Stomach (tissue), 8 donors: ENCODE measurements at regions not wholly inside any gene's neighbourhood (a gene's known extent, or its start where the extent isn't known, plus 50 kb on each side); places are given as distances from the start of the nearest gene placed in this dataset.
"Not testable (repeated sequence)": the region's sequence is repeated elsewhere in the genome, so short reads cannot be mapped to it uniquely, and the experiment has no call there.

ENCODE experiments used
- DNase-seq, 2 donors: peaks; one replicate each; pipeline versions ENCODE4 v3.0.0 to v3.0.0-alpha.2; 2013 to 2019
- H3K27ac ChIP-seq, 5 donors: fragments of 200-600 bp in 4 of 5; sonication (generic) in 4 of 5; one replicate each; pipeline ENCODE4 v1.5.1; 2013 to 2019; ENCODE audit warnings: mild to moderate bottlenecking in 1 of 5, moderate library complexity in 1 of 5
- H3K27me3 ChIP-seq, 3 donors: fragments of 200-600 bp; sonication (generic); one replicate each; pipeline ENCODE4 v1.5.1; 2017 to 2019; ENCODE audit warnings: mixed run types in 1 of 3
- H3K36me3 ChIP-seq, 4 donors: fragments of 200-600 bp; sonication (generic); 1 replicate in 3 of 4; 2 replicates in 1 of 4; pipeline ENCODE4 v1.5.1; 2016 to 2019
- H3K4me1 ChIP-seq, 4 donors: fragments of 200-600 bp; sonication (generic); one replicate each; pipeline ENCODE4 v1.5.1; 2016 to 2019
- H3K4me3 ChIP-seq, 4 donors: fragments of 200-600 bp; sonication (generic) in 3 of 4; one replicate each; pipeline ENCODE4 v1.5.1; 2016 to 2019; ENCODE audit warnings: mild to moderate bottlenecking in 1 of 4
- H3K9me3 ChIP-seq, 4 donors: fragments of 200-600 bp; sonication (generic); one replicate each; pipeline ENCODE4 v1.5.1; 2016 to 2019
- CTCF ChIP-seq, 7 experiments: fragments of 450-650 bp in 4 of 7; fragments of 200-600 bp in 3 of 7; sonication (generic) in 3 of 7; IDR thresholded peaks; one replicate each; pipeline ENCODE4 v1.5.1; 2016 to 2019; ENCODE audit warnings: antibody characterized with exemption in 7 of 7, control low read depth in 2 of 7, mild to moderate bottlenecking in 1 of 7
- EP300 ChIP-seq: sonication (generic); formaldehyde crosslinking; IDR thresholded peaks from one replicate; pipeline ENCODE4 v1.6.1; 2017; ENCODE audit warnings: antibody characterized with exemption
- POLR2A ChIP-seq, 4 donors: fragments of 450-650 bp; IDR thresholded peaks; one replicate each; pipeline ENCODE4 v1.6.1; 2016; ENCODE audit warnings: antibody characterized with exemption in 4 of 4, control low read depth in 2 of 4, mild to moderate bottlenecking in 1 of 4, moderate library complexity in 1 of 4
- POLR2AphosphoS5 ChIP-seq, 3 donors: sonication (generic); formaldehyde crosslinking; IDR thresholded peaks; one replicate each; pipeline ENCODE4 v1.6.1; 2016; ENCODE audit warnings: antibody characterized with exemption in 3 of 3
- WGBS, 5 donors: extraction: QIAGEN DNeasy Blood & Tissue Kit in 3 of 5; methylation state at CpG; one replicate each; pipeline versions ENCODE4 v1.1.5 to v1.1.7; 2013 to 2018; 5-methylcytosine and 5-hydroxymethylcytosine counted together
- intact Hi-C: fragments of 100-400 bp; cut with DNase I; formaldehyde crosslinking; loops from one replicate; pipeline ENCODE4 v1.15.1; 2023; ENCODE audit warnings: low total_unique reads
- donor health status: healthy with polysubstance abuse.
- donor health status: Bipolar disorder and iron deficiency.
- donor health status: healthy.

- intact Hi-C loops, result no loop called here
- Histone ChIP-seq H3K4me1 (peaks cover 14 to 33% (median 25%) of the 10 kb centered on the region in 4 donors), H3K36me3 (no peaks in the 10 kb centered on the region), H3K27me3 (peaks cover 0 to 13% (median 0%) of the 10 kb centered on the region in 3 donors), H3K9me3 (peaks cover 0 to 6% (median 0%) of the 10 kb centered on the region in 4 donors), H3K4me3 (no peak overlapping the region), H3K27ac (no peak overlapping the region)
- DNase-seq, result no peak
- no peak for TF ChIP-seq POLR2AphosphoS5 (IDR thresholded peaks at IDR 0.05)
- no peak for TF ChIP-seq EP300
- TF ChIP-seq POLR2A (IDR thresholded peaks at IDR 0.05), result no peak
- TF ChIP-seq CTCF (IDR thresholded peaks at IDR 0.05), result no peak
- 75 to 82% (median 78%) methylated on average over 5 of the region's 5 CpGs for WGBS, 5 donors
Observed at GRCh38 chr3:64437131-64437530, 211.9 kb upstream of the PRICKLE2 start.

- WGBS, 5 donors, result 89 to 96% (median 93%) methylated on average over 2 of the region's 2 CpGs
- H3K36me3 ChIP-seq, H3K27me3 ChIP-seq, H3K4me3 ChIP-seq, H3K27ac ChIP-seq, intact Hi-C loops, DNase-seq, H3K9me3 ChIP-seq: not testable (repeated sequence)
- H3K4me1 ChIP-seq, result peaks cover 3 to 13% (median 7%) of the 10 kb centered on the region in 4 donors
Observed at GRCh38 chr3:64435023-64435422, 209.8 kb upstream of the PRICKLE2 start.

- TF ChIP-seq CTCF (IDR thresholded peaks at IDR 0.05) (no peak), POLR2AphosphoS5 (IDR thresholded peaks at IDR 0.05) (no peak), EP300 (no peak), POLR2A (IDR thresholded peaks at IDR 0.05) (no peak)
- no peaks in the 10 kb centered on the region for H3K27me3 ChIP-seq
- DNase-seq, result no peak
- intact Hi-C loops, result no loop called here
- no peak overlapping the region for H3K4me3 ChIP-seq
- peaks cover 0 to 6% (median 2%) of the 10 kb centered on the region in 4 donors for H3K9me3 ChIP-seq
- no peaks in the 10 kb centered on the region for H3K36me3 ChIP-seq
- H3K27ac ChIP-seq, result no peak overlapping the region
- WGBS, 5 donors, result 85 to 90% (median 89%) methylated on average over 3 of the region's 3 CpGs
- H3K4me1 ChIP-seq, result no peaks in the 10 kb centered on the region
Observed at GRCh38 chr3:64432870-64433269, 207.6 kb upstream of the PRICKLE2 start.

GRCh38 chr3:64431526-64432091, 206.3 kb upstream of the PRICKLE2 start:
- Histone ChIP-seq H3K9me3 (peaks cover 0 to 6% (median 2%) of the 10 kb centered on the region in 4 donors), H3K4me3 (no peak overlapping the region), H3K4me1 (no peaks in the 10 kb centered on the region), H3K36me3 (no peaks in the 10 kb centered on the region), H3K27me3 (no peaks in the 10 kb centered on the region), H3K27ac (no peak overlapping the region)
- DNase-seq, result no peak
- TF ChIP-seq EP300 (no peak), POLR2A (IDR thresholded peaks at IDR 0.05) (no peak), CTCF (IDR thresholded peaks at IDR 0.05) (no peak), POLR2AphosphoS5 (IDR thresholded peaks at IDR 0.05) (no peak)
- intact Hi-C loops, result no loop called here
- WGBS, 5 donors, result 62 to 81% (median 71%) methylated on average over 6 of the region's 6 CpGs

GRCh38 chr3:64427671-64428070, 202.4 kb upstream of the PRICKLE2 start:
- H3K4me3 ChIP-seq, result no peak overlapping the region
- peaks cover 0 to 4% (median 0%) of the 10 kb centered on the region in 4 donors for H3K9me3 ChIP-seq
- no peaks in the 10 kb centered on the region for H3K27me3 ChIP-seq
- no peaks in the 10 kb centered on the region for H3K4me1 ChIP-seq
- no peak overlapping the region for H3K27ac ChIP-seq
- H3K36me3 ChIP-seq, result no peaks in the 10 kb centered on the region
- DNase-seq, result no peak
- intact Hi-C loops, result no loop called here
- WGBS, 5 donors, result 78 to 86% (median 82%) methylated on average over 3 of the region's 3 CpGs
- TF ChIP-seq CTCF (IDR thresholded peaks at IDR 0.05), result no peak
